ENCODE measurements at regions not wholly inside any gene's neighbourhood (a gene's known extent, or its start where the extent isn't known, plus 50 kb on each side); places are given as distances from the start of the nearest gene placed in this dataset.
"Not testable (repeated sequence)": the region's sequence is repeated elsewhere in the genome, so short reads cannot be mapped to it uniquely, and the experiment has no call there.

DNA sequence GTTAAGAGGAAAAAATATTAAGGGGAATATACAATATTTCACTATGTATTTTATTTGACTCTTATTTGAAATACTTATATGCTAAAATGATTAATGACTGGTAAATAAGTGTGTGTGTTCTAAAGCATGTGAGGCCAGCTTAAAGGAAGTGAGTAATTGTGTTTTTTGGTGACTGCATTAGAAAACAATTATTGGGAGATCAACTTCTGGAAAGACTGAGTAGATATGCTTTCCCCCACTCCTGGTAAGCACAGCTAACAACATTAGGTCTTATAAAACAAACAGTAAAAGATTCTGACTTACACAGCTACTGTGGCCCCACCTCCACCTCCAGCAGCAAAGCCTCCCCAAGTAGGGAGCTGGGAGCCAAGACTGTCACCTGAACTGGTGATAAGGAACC, 403.0 kb downstream of the SRGAP2C start:
- TF ChIP-seq, protein P1, sequence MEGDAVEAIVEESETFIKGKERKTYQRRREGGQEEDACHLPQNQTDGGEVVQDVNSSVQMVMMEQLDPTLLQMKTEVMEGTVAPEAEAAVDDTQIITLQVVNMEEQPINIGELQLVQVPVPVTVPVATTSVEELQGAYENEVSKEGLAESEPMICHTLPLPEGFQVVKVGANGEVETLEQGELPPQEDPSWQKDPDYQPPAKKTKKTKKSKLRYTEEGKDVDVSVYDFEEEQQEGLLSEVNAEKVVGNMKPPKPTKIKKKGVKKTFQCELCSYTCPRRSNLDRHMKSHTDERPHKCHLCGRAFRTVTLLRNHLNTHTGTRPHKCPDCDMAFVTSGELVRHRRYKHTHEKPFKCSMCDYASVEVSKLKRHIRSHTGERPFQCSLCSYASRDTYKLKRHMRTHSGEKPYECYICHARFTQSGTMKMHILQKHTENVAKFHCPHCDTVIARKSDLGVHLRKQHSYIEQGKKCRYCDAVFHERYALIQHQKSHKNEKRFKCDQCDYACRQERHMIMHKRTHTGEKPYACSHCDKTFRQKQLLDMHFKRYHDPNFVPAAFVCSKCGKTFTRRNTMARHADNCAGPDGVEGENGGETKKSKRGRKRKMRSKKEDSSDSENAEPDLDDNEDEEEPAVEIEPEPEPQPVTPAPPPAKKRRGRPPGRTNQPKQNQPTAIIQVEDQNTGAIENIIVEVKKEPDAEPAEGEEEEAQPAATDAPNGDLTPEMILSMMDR (IDR thresholded peaks at IDR 0.05; ENCODE audit: low read depth, low read length, missing control alignments), result no peak
- no peak overlapping the region for H3K4me3 ChIP-seq (ENCODE audit: low read depth, low read length)
- no peak for DNase-seq (ENCODE audit: low read depth)

DNA sequence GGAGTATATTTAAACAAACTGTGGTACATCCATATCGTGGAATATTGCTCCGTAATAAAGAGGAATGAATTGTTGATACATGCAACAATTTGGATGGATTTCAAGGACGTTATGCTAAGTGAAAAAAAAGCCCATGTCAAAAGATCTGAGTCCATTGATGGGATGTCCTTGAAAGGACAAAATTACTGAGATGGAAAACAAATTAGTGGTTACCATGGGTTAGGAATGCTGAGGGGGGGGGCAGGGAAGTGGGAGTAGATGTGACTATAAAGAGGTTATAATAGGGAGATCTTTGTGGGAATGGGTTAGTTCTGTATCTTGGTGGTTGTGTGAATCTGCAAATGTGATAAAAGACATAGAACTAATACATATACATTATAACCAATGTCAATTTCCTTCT, 409.3 kb downstream of the SRGAP2C start:
- DNase-seq (ENCODE audit: low read depth), result no peak
- no peak overlapping the region for H3K4me3 ChIP-seq (ENCODE audit: low read depth, low read length)
- TF ChIP-seq, protein P1 (IDR thresholded peaks at IDR 0.05; ENCODE audit: low read depth, low read length, missing control alignments), result no peak

DNA sequence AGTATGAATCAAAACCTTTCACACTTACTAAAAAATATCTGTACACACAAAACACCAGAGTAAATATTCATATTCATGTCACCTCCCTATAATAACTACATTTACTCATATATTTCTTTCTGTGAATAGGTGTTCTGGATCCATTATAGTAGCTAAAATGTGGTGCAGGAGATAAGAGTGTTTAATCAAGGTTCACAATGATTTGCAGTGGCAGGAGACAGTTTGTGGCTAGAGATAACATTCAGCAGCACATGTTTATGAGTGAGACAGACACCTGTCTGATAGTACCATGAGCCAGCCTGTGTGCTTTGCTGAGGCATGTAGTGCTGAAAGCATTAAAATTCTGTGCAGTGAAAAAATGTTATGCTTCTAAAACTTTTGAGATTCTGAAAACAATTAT, 410.3 kb downstream of the SRGAP2C start:
- TF ChIP-seq, protein P1 (IDR thresholded peaks at IDR 0.05; ENCODE audit: low read depth, low read length, missing control alignments), result no peak

DNA sequence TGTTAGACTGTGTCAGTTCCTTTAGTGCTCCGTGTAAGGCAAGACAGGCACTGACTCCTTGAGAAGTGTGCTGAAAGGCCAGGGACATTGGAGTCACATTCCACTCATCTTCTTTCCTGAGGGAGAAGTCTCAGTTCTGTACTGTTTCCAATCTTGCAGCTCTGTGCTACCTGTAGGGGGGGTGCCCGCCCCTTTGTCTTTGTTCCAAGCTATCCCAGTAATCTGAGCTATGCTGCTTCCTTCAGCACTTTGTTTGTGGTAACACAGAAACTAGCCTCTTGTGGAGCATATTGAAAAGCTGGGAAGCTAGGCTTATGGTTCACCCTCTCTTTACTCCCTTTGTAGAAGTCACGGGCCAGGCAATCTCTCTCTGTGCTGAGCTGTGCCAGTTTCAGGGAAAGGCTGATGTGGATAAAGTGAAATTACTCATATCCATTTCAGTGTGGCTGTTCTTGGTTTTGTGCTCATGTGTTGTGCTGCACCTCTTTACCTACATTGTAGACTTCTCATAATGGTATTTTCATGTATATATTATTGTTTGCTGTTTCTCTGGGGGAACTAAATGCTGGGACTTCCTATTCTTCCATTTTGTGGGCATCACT, 420.2 kb downstream of the SRGAP2C start:
- DNase-seq (ENCODE audit: low read depth), result not testable (repeated sequence)

More for the DNA sequence above, 410.3 kb downstream of the SRGAP2C start:
- no peak overlapping the region for H3K4me3 ChIP-seq (ENCODE audit: low read depth, low read length)
- no peak for DNase-seq (ENCODE audit: low read depth)

DNA sequence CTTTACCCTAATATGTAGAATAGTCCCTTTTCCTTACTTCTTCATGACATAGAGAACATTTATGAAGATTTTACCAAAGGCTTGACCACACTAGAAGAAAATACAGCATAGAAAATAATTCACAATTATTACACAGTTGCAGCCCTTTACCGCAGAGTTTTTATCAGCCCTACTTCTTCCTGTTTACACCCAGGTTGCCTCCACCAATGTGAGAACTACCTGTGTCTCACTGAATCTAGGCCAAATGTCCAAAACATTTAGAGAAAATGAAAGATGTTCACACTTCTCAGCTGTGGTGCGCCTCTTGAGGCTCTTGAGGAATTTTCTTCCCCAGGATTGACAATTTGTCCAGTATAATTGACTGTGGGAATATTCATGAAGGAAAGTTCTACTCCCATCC, 422.7 kb downstream of the SRGAP2C start:
- DNase-seq (ENCODE audit: low read depth); H3K4me3 ChIP-seq (ENCODE audit: low read depth, low read length): not testable (repeated sequence)

More for the DNA sequence above, 420.2 kb downstream of the SRGAP2C start:
- H3K4me3 ChIP-seq (ENCODE audit: low read depth, low read length), result not testable (repeated sequence)

Data from GM12864 (cell line).